Muscle layer of duodenum (tissue), 2 donors: ENCODE measurements at regions not wholly inside any gene's neighbourhood (a gene's known extent, or its start where the extent isn't known, plus 50 kb on each side); places are given as distances from the start of the nearest gene placed in this dataset.

Source experiments
- H3K27ac ChIP-seq: one replicate; pipeline ENCODE4 v1.7.0; 2013; ENCODE audit warnings: mild to moderate bottlenecking, low read length
- H3K27me3 ChIP-seq: one replicate; pipeline ENCODE4 v1.7.0; 2013; ENCODE audit warnings: low read depth, mild to moderate bottlenecking, control low read depth, low read length
- H3K36me3 ChIP-seq, 2 donors: one replicate each; pipeline ENCODE4 v1.7.0; 2013; ENCODE audit warnings: low read length in 2 of 2, control low read depth in 1 of 2, mild to moderate bottlenecking in 1 of 2; ENCODE audit not compliant: insufficient read depth in 2 of 2, control insufficient read depth in 1 of 2
- H3K4me1 ChIP-seq, 2 donors: one replicate each; pipeline ENCODE4 v1.7.0; 2013; ENCODE audit warnings: low read length in 2 of 2, mild to moderate bottlenecking in 2 of 2, control low read depth in 1 of 2, moderate library complexity in 1 of 2; ENCODE audit not compliant: insufficient read depth in 2 of 2, control insufficient read depth in 1 of 2
- H3K4me3 ChIP-seq, 2 donors: one replicate each; pipeline ENCODE4 v1.7.0; 2013; ENCODE audit warnings: low read length in 2 of 2, low read depth in 1 of 2, mild to moderate bottlenecking in 1 of 2
- H3K9me3 ChIP-seq, 2 donors: one replicate each; pipeline ENCODE4 v1.7.0; 2013; ENCODE audit warnings: low read length in 2 of 2, control low read depth in 1 of 2, mild to moderate bottlenecking in 1 of 2; ENCODE audit not compliant: control insufficient read depth in 1 of 2
- donor health status: healthy.

DNA sequence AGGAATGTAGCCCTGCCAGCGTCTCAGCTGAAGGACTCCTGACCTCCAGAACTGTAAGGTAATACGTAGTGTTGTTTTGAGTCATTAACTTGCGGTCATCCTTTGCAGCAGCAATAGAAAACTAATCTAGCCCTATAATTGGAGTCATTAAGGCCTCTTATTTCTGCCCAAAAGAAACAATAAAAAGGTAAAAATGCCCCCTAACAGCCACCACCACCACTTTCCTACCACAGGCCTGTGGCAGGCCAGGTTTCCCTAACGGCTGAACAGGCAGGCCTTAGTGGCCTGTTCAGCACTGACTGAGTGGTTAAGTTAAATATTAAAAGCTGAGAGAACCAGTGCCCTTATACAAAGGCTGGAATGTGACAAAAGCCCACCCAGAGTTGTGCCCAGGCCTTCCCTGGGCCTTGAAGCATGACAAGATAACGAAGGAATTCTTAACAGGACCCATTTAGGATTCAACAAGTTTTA is 286.5 kb upstream of the ERCC4 start:
- Histone ChIP-seq H3K9me3 (no peaks in the 10 kb centered on the region), H3K4me3 (no peak overlapping the region), H3K36me3 (no peaks in the 10 kb centered on the region), H3K27me3 (no peaks in the 10 kb centered on the region), H3K4me1 (no peaks in the 10 kb centered on the region), H3K27ac (no peak overlapping the region)

- no peak overlapping the region for H3K4me3 ChIP-seq
- no peaks in the 10 kb centered on the region for H3K4me1 ChIP-seq
- no peaks in the 10 kb centered on the region for H3K36me3 ChIP-seq
- no peaks in the 10 kb centered on the region for H3K27me3 ChIP-seq
- no peaks in the 10 kb centered on the region for H3K9me3 ChIP-seq
- H3K27ac ChIP-seq: no peak overlapping the region
Observed at GRCh38 chr16:13634253-13634652, 285.7 kb upstream of the ERCC4 start.

DNA sequence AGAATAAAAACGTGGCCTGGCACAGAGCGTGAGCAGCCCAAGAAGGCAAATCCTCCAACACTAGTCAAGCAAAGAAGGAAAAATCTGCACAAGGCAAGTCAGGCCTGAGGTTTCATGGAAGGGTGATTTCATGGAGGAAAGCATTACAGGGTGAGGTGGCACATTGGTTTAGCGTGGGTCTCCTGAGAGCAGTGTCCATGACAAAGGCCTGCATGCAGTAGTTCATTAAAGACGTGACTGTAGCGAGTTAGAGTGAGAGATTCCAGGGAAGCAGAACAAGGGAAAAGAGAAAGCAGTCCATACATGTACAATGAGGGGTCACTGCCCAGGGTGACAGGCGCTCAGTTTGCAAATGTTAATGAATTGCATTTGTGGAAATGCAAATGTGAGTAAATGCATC is 285.0 kb upstream of the ERCC4 start:
- Histone ChIP-seq H3K4me1 (no peaks in the 10 kb centered on the region), H3K27ac (no peak overlapping the region), H3K36me3 (no peaks in the 10 kb centered on the region), H3K4me3 (no peak overlapping the region), H3K27me3 (no peaks in the 10 kb centered on the region), H3K9me3 (no peaks in the 10 kb centered on the region)

DNA sequence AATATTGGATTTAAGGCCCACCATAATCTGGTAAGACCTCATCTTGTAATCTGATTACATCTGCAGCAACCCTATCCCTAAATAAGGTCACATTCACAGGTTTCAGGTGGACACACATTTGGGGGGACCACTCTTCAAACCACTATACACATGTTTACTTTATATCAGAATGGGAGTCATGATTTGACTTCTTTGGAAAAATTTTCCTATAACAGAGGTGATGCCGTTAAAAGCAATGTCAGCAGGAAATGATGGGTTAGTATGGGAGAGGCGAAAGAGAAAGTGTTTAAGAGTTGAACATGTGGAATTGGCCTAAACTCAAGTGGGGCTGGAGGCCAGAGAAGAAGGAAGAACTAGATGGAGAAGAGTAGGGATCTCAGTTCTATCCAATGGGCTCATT is 281.7 kb upstream of the ERCC4 start:
- Histone ChIP-seq H3K4me1 (no peaks in the 10 kb centered on the region), H3K4me3 (no peak overlapping the region), H3K9me3 (no peaks in the 10 kb centered on the region), H3K27me3 (no peaks in the 10 kb centered on the region), H3K36me3 (no peaks in the 10 kb centered on the region), H3K27ac (no peak overlapping the region)

- no peak overlapping the region for H3K27ac ChIP-seq
- no peaks in the 10 kb centered on the region for H3K36me3 ChIP-seq
- H3K4me1 ChIP-seq: no peaks in the 10 kb centered on the region
- no peaks in the 10 kb centered on the region for H3K27me3 ChIP-seq
- no peak overlapping the region for H3K4me3 ChIP-seq
- no peaks in the 10 kb centered on the region for H3K9me3 ChIP-seq
Observed at GRCh38 chr16:13643412-13643811, 276.5 kb upstream of the ERCC4 start.

- Histone ChIP-seq H3K9me3 (no peaks in the 10 kb centered on the region), H3K27me3 (no peaks in the 10 kb centered on the region), H3K27ac (no peak overlapping the region), H3K4me1 (no peaks in the 10 kb centered on the region), H3K36me3 (no peaks in the 10 kb centered on the region), H3K4me3 (no peak overlapping the region)
Observed at GRCh38 chr16:13645601-13646245, 274.2 kb upstream of the ERCC4 start.

DNA sequence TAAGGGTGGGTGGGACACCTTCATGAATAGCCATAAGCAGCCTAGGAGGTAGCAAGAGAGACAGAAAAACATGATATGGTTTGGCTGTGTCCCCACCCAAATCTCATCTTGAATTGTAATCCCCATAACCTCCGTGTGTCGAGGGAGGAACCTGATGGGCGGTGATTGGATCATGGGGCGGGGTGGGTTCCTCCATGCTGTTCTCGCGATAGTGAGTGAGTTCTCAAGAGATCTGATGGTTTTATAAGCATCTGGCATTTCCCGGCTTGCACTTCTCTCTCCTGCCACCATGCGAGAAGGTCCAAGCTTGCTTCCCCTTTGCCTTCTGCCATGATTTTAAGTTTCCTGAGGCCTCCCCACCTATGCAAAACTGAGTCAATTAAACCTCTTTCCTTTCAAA is 259.1 kb upstream of the ERCC4 start:
- Histone ChIP-seq H3K27ac (no peak overlapping the region), H3K4me3 (no peak overlapping the region), H3K36me3 (no peaks in the 10 kb centered on the region), H3K27me3 (no peaks in the 10 kb centered on the region), H3K9me3 (no peaks in the 10 kb centered on the region), H3K4me1 (no peaks in the 10 kb centered on the region)

DNA sequence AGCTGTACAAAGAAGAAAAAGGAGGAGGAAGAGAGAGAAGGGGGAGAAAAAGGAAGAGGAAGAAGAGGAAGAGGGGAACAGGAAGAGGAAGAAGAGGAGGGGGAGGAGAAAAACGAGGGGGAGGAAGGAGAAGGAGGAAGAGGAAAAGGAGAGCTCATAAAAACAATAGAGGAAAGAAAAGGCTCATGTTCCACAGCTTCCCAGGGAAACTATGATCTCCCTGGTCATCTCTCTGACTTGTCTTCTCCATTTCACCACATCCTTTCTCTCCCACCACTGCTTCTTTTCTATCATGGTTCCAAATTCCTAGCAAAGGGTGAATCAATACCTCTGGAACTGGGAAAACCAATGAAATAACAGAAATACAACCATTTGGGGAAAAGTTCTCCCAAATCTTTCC is 254.1 kb upstream of the ERCC4 start:
- no peaks in the 10 kb centered on the region for H3K27me3 ChIP-seq
- no peaks in the 10 kb centered on the region for H3K4me1 ChIP-seq
- no peaks in the 10 kb centered on the region for H3K36me3 ChIP-seq
- H3K4me3 ChIP-seq: no peak overlapping the region
- H3K27ac ChIP-seq: no peak overlapping the region
- H3K9me3 ChIP-seq: peaks cover 2 to 4% of the 10 kb centered on the region in 2 donors

GRCh38 chr16:13672196-13672595 is 247.8 kb upstream of the ERCC4 start:
- Histone ChIP-seq H3K9me3 (peaks cover 0 to 8% of the 10 kb centered on the region in 2 donors), H3K27ac (no peak overlapping the region), H3K27me3 (no peaks in the 10 kb centered on the region), H3K36me3 (no peaks in the 10 kb centered on the region), H3K4me3 (no peak overlapping the region), H3K4me1 (no peaks in the 10 kb centered on the region)

DNA sequence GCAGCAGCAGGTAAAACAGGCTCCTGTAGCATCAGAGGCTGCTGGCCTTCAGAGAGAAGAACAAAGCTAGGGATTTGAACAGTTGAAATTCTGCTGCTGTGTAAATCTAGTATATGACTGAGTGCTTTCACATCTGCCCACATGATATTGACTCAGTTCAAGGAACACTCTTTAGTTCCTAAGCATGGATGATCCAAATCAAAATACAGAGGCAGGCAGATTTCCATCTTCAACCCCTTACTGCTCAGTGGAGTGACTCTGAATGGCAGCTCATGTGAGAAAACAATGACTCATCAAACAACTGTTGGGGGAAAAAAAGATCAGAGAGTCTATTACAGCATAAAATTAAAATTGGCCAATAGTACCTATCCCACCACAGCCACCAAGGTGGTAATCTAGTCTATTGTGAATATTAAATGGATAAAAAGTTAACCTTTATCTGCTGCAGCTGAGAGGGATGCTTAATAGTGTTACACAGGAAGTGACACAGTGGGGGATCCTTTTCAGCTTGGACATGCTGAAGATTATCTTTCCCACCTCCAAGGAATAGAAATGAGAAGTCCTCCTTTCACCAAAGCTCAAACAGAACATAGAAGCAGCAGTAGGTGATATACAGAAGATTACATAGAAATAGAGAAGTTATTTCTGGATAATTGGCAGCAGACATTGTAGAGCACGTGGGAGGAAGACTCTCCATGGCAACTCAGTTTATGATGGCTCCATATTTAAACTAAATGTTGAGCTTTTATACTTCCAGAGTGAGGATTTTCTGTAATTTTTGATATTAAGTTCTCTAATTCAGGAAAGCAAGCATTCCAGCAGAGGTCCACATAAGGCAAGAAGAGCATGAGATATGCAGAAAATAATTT is 239.7 kb upstream of the ERCC4 start:
- Histone ChIP-seq H3K4me1 (no peaks in the 10 kb centered on the region), H3K27ac (no peak overlapping the region), H3K9me3 (peaks cover 0 to 2% of the 10 kb centered on the region in 2 donors), H3K4me3 (no peak overlapping the region), H3K36me3 (no peaks in the 10 kb centered on the region), H3K27me3 (no peaks in the 10 kb centered on the region)

DNA sequence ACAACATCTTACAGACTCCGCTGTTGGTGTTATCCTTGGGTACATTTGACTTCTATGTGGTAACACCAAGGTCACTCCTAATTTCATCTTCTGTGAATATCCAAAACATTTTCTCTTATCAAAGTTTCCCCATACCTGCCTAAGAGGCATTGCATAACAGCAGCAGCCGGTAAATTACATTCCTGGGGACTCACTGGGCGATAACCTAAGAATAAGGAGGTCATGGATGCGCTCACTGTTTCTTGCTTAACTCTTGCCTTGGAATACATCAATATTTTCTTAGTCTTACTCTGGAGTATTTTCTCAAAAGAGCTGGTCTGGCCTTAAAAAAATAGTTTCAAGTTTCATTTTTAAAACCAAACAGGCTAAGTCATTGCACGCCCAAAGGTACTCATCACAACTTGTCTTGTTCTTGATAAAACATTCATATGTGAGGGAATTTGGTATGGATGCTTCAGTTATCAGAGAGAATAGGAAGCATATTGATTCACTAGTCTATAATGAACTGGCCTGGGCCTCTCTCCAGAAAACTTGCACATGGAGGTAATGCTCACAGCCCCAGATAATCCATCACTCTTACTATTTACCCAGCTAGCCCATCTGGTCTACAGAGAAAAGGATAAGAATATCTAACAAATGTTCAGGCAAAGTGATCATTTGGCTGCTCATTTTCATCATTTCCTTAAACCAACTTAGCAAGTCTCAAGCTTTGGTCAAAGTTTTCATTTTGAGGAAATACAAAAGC is 235.0 kb upstream of the ERCC4 start:
- Histone ChIP-seq H3K9me3 (no peaks in the 10 kb centered on the region), H3K4me1 (no peaks in the 10 kb centered on the region), H3K36me3 (no peaks in the 10 kb centered on the region), H3K27ac (no peak overlapping the region), H3K27me3 (no peaks in the 10 kb centered on the region), H3K4me3 (no peak overlapping the region)
